ENCODE measurements at regions not wholly inside any gene's neighbourhood (a gene's known extent, or its start where the extent isn't known, plus 50 kb on each side); places are given as distances from the start of the nearest gene placed in this dataset.

GRCh38 chr20:60485012-60485760 is 527.0 kb downstream of the CDH26 start:
- in situ Hi-C loops (cut with MboI; ENCODE audit: low sequenced_read_pairs) = no loop called here

GRCh38 chr20:60486315-60486714 is 528.1 kb downstream of the CDH26 start:
- in situ Hi-C loops (cut with MboI; ENCODE audit: low sequenced_read_pairs) = no loop called here

GRCh38 chr20:60486937-60487336 is 528.7 kb downstream of the CDH26 start:
- in situ Hi-C loops (cut with MboI; ENCODE audit: low sequenced_read_pairs) = no loop called here

GRCh38 chr20:60490217-60491050 is 532.2 kb downstream of the CDH26 start:
- in situ Hi-C loops (cut with MboI; ENCODE audit: low sequenced_read_pairs) = no loop called here

GRCh38 chr20:60491051-60491581 is 532.9 kb downstream of the CDH26 start:
- in situ Hi-C loops (cut with MboI; ENCODE audit: low sequenced_read_pairs) = no loop called here

- in situ Hi-C loops (cut with MboI; ENCODE audit: low sequenced_read_pairs) = no loop called here
Observed at GRCh38 chr20:60494476-60494875, 536.3 kb downstream of the CDH26 start.

- in situ Hi-C loops (cut with MboI; ENCODE audit: low sequenced_read_pairs) = no loop called here
Observed at GRCh38 chr20:60497298-60498035, 539.2 kb downstream of the CDH26 start.

GRCh38 chr20:60500038-60500701 is 541.9 kb downstream of the CDH26 start:
- in situ Hi-C loops (cut with MboI; ENCODE audit: low sequenced_read_pairs) = no loop called here

GRCh38 chr20:60501048-60501447 is 542.8 kb downstream of the CDH26 start:
- in situ Hi-C loops (cut with MboI; ENCODE audit: low sequenced_read_pairs) = no loop called here

GRCh38 chr20:60502881-60503280 is 544.7 kb downstream of the CDH26 start:
- in situ Hi-C loops (cut with MboI; ENCODE audit: low sequenced_read_pairs) = no loop called here

GRCh38 chr20:60505423-60505822 is 547.2 kb downstream of the CDH26 start:
- in situ Hi-C loops (cut with MboI; ENCODE audit: low sequenced_read_pairs) = no loop called here

- in situ Hi-C loops (cut with MboI; ENCODE audit: low sequenced_read_pairs) = no loop called here
Observed at GRCh38 chr20:60506061-60506460, 547.8 kb downstream of the CDH26 start.

- in situ Hi-C loops (cut with MboI; ENCODE audit: low sequenced_read_pairs) = no loop called here
Observed at GRCh38 chr20:60507087-60507694, 549.0 kb downstream of the CDH26 start.

- in situ Hi-C loops (cut with MboI; ENCODE audit: low sequenced_read_pairs) = no loop called here
Observed at GRCh38 chr20:60509407-60509806, 551.2 kb downstream of the CDH26 start.

GRCh38 chr20:60510356-60510755 is 552.1 kb downstream of the CDH26 start:
- in situ Hi-C loops (cut with MboI; ENCODE audit: low sequenced_read_pairs) = no loop called here

GRCh38 chr20:60512443-60512842 is 554.2 kb downstream of the CDH26 start:
- in situ Hi-C loops (cut with MboI; ENCODE audit: low sequenced_read_pairs) = no loop called here

- in situ Hi-C loops (cut with MboI; ENCODE audit: low sequenced_read_pairs) = no loop called here
Observed at GRCh38 chr20:60513141-60513540, 554.9 kb downstream of the CDH26 start.

- in situ Hi-C loops (cut with MboI; ENCODE audit: low sequenced_read_pairs) = no loop called here
Observed at GRCh38 chr20:60516442-60516841, 558.2 kb downstream of the CDH26 start.

GRCh38 chr20:60518022-60518421 is 559.8 kb downstream of the CDH26 start:
- in situ Hi-C loops (cut with MboI; ENCODE audit: low sequenced_read_pairs) = no loop called here

GRCh38 chr20:60525397-60525796 is 567.2 kb downstream of the CDH26 start:
- in situ Hi-C loops (cut with MboI; ENCODE audit: low sequenced_read_pairs) = no loop called here
